OCI-LY1 (cell line): ENCODE measurements at regions not wholly inside any gene's neighbourhood (a gene's known extent, or its start where the extent isn't known, plus 50 kb on each side); places are given as distances from the start of the nearest gene placed in this dataset.

Source experiments
- H2AFZ ChIP-seq: fragments of 200-600 bp; sonication (generic), shearing (Covaris generic); 2 replicates; pipeline ENCODE4 v1.6.0; 2014; ENCODE audit warnings: antibody characterized with exemption, mild to moderate bottlenecking, low read length
- H3F3A ChIP-seq: fragments of 200-600 bp; sonication (generic), shearing (Covaris generic); 2 replicates; pipeline ENCODE4 v1.6.0; 2014; ENCODE audit warnings: mild to moderate bottlenecking, antibody characterized with exemption, low read length, moderate library complexity; ENCODE audit not compliant: insufficient read depth
- H3K27ac ChIP-seq: fragments of 200-600 bp; sonication (generic); 2 replicates; pipeline ENCODE4 v1.5.1; 2014; ENCODE audit warnings: low read length, mixed run types, mild to moderate bottlenecking, low read depth; ENCODE audit not compliant: poor library complexity, severe bottlenecking
- H3K27me3 ChIP-seq: fragments of 200-600 bp; sonication (generic); 2 replicates; pipeline ENCODE4 v1.6.0; 2014; ENCODE audit warnings: antibody characterized with exemption, mild to moderate bottlenecking, low read length, moderate library complexity; ENCODE audit not compliant: insufficient read depth
- H3K36me3 ChIP-seq: fragments of 200-600 bp; sonication (generic); 2 replicates; pipeline ENCODE4 v1.6.1; 2014; ENCODE audit warnings: mild to moderate bottlenecking, antibody characterized with exemption, low read length, moderate library complexity, mixed read lengths; ENCODE audit not compliant: insufficient read depth
- H3K4me1 ChIP-seq: fragments of 200-600 bp; sonication (generic); 2 replicates; pipeline ENCODE4 v1.5.1; 2014; ENCODE audit warnings: mild to moderate bottlenecking, low read length, moderate library complexity; ENCODE audit not compliant: insufficient read depth, severe bottlenecking
- H3K4me2 ChIP-seq: fragments of 200-600 bp; sonication (generic), shearing (Covaris generic); 2 replicates; pipeline ENCODE4 v1.6.1; 2014; ENCODE audit warnings: low read length
- H3K4me3 ChIP-seq: fragments of 200-600 bp; sonication (generic); 2 replicates; pipeline ENCODE4 v1.5.1; 2014; ENCODE audit warnings: low read length, low read depth, mild to moderate bottlenecking, mixed read lengths; ENCODE audit not compliant: poor library complexity, severe bottlenecking
- H3K79me2 ChIP-seq: fragments of 200-600 bp; shearing (Covaris generic); 2 replicates; pipeline ENCODE4 v1.6.1; 2016; ENCODE audit warnings: mixed run types, low read length, mixed read lengths; ENCODE audit not compliant: insufficient read depth
- H3K9ac ChIP-seq: fragments of 200-600 bp; sonication (generic), shearing (Covaris generic); 2 replicates; pipeline ENCODE4 v1.6.1; 2014; ENCODE audit warnings: mild to moderate bottlenecking, low read length, mixed read lengths
- H3K9me2 ChIP-seq: fragments of 200-600 bp; sonication (generic), shearing (Covaris generic); 2 replicates; pipeline ENCODE4 v1.6.1; 2014; ENCODE audit warnings: low read depth, mild to moderate bottlenecking, low read length, mixed read lengths
- H3K9me3 ChIP-seq: fragments of 200-600 bp; shearing (Covaris generic); 2 replicates; pipeline ENCODE4 v1.6.1; 2014; ENCODE audit warnings: low read length, mixed read lengths
- H4K20me1 ChIP-seq: fragments of 200-600 bp; sonication (generic), shearing (Covaris generic); 2 replicates; pipeline ENCODE4 v1.6.0; 2016; ENCODE audit warnings: mild to moderate bottlenecking, low read length; ENCODE audit not compliant: insufficient read depth
- EZH2 ChIP-seq: fragments of 200-600 bp; sonication (generic), shearing (Covaris generic); IDR thresholded peaks from 2 replicates; pipeline ENCODE4 v1.8.0; 2017; ENCODE audit warnings: borderline replicate concordance, mixed run types, mild to moderate bottlenecking, antibody characterized with exemption, low read length, moderate library complexity, mixed read lengths
- TF ChIP-seq, protein P1 (sequence below): fragments of 200-600 bp; sonication (generic), shearing (Covaris generic); IDR thresholded peaks from 2 replicates; pipeline ENCODE4 v1.5.1; 2017; ENCODE audit warnings: mild to moderate bottlenecking, antibody characterized with exemption, low read length, moderate library complexity, mixed read lengths

DNA sequence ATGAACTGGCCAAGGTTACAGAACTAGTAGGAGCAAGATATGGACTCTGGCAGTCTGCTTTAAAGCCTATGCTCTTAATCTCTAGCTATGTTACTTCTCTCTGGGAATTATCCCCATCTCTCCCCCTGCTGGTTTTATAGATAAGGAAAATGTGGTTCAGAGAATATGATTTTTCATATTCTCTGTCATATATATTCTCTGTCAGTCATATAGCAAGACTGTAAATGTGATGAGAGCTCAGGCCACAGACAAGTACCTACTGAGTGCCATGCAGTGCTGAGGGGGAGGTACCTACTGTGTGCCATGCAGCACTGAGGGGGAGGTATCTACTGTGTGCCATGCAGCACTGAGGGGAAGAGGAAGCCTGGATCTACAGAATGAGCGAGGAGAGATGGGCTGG, 220.3 kb upstream of the FGGY start:
- H3K4me1 ChIP-seq = no peaks in the 10 kb centered on the region

DNA sequence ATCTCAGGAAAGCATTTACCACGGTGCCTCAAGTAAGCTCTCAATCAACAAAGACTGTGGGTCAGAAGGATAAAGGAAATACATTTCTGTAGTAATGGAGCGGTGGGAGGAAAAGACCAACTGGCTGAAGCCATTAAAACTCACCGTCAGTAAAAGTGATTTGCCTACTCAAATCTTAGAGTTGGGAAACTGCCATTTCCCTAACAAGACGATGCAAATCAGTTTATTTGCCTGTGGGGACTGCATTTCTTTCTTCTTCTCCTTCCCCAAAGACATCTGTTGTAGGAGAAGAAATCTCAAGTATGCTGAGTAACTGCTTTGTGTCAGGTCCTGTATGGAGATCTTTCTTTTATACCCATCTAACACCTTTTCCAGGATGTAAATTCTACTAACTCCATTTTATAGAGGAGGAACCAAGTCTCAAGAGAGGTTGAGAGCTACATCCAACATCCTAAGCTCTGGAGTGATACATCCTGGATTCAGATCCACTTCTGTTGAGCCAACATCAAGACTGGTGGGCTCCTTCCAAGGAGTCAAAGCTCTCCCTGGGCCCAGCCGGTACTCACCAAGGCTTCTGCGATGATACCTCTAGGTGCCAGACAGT, 219.3 kb upstream of the FGGY start:
- H3K9me2 ChIP-seq = no peaks in the 10 kb centered on the region
- no peaks in the 10 kb centered on the region for H3K9me3 ChIP-seq
- no peak overlapping the region for H3K9ac ChIP-seq
- H3F3A ChIP-seq = no peaks in the 10 kb centered on the region
- no peaks in the 10 kb centered on the region for H4K20me1 ChIP-seq
- H2AFZ ChIP-seq = no peak overlapping the region
- H3K4me2 ChIP-seq = no peak overlapping the region
- no peaks in the 10 kb centered on the region for H3K4me1 ChIP-seq
- H3K4me3 ChIP-seq = no peak overlapping the region
- no peaks in the 10 kb centered on the region for H3K36me3 ChIP-seq
- no peaks in the 10 kb centered on the region for H3K27me3 ChIP-seq
- TF ChIP-seq EZH2 = no peak
- TF ChIP-seq, protein P1, sequence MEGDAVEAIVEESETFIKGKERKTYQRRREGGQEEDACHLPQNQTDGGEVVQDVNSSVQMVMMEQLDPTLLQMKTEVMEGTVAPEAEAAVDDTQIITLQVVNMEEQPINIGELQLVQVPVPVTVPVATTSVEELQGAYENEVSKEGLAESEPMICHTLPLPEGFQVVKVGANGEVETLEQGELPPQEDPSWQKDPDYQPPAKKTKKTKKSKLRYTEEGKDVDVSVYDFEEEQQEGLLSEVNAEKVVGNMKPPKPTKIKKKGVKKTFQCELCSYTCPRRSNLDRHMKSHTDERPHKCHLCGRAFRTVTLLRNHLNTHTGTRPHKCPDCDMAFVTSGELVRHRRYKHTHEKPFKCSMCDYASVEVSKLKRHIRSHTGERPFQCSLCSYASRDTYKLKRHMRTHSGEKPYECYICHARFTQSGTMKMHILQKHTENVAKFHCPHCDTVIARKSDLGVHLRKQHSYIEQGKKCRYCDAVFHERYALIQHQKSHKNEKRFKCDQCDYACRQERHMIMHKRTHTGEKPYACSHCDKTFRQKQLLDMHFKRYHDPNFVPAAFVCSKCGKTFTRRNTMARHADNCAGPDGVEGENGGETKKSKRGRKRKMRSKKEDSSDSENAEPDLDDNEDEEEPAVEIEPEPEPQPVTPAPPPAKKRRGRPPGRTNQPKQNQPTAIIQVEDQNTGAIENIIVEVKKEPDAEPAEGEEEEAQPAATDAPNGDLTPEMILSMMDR = no peak
- H3K27ac ChIP-seq = no peak overlapping the region
- H3K79me2 ChIP-seq = no peaks in the 10 kb centered on the region

More for the DNA sequence above, 220.3 kb upstream of the FGGY start:
- Histone ChIP-seq H3K27me3 (no peaks in the 10 kb centered on the region), H3K9ac (no peak overlapping the region), H3K9me3 (no peaks in the 10 kb centered on the region), H3K79me2 (no peaks in the 10 kb centered on the region), H3K4me2 (no peak overlapping the region), H3K4me3 (no peak overlapping the region), H4K20me1 (no peaks in the 10 kb centered on the region), H3K36me3 (no peaks in the 10 kb centered on the region), H3K27ac (no peak overlapping the region), H3K9me2 (no peaks in the 10 kb centered on the region), H2AFZ (no peak overlapping the region), H3F3A (no peaks in the 10 kb centered on the region)
- TF ChIP-seq, protein P1 = no peak
- no peak for TF ChIP-seq EZH2

GRCh38 chr1:59078070-59078800, 218.7 kb upstream of the FGGY start:
- Histone ChIP-seq H3K9me3 (no peaks in the 10 kb centered on the region), H3K36me3 (no peaks in the 10 kb centered on the region), H3K27ac (no peak overlapping the region), H4K20me1 (no peaks in the 10 kb centered on the region), H2AFZ (no peak overlapping the region), H3K4me3 (no peak overlapping the region), H3F3A (no peaks in the 10 kb centered on the region), H3K4me1 (no peaks in the 10 kb centered on the region), H3K4me2 (no peak overlapping the region), H3K27me3 (no peaks in the 10 kb centered on the region), H3K79me2 (no peaks in the 10 kb centered on the region), H3K9ac (no peak overlapping the region), H3K9me2 (no peaks in the 10 kb centered on the region)
- TF ChIP-seq, protein P1 = no peak
- no peak for TF ChIP-seq EZH2
